Prostate gland (tissue), 2 donors: ENCODE measurements at regions not wholly inside any gene's neighbourhood (a gene's known extent, or its start where the extent isn't known, plus 50 kb on each side); places are given as distances from the start of the nearest gene placed in this dataset.

ENCODE experiments used
- DNase-seq: peaks from one replicate; pipeline ENCODE4 v3.0.0-alpha.2; 2019; ENCODE audit warnings: low spot score
- H3K27ac ChIP-seq, 2 donors: fragments of 200-600 bp; sonication (generic); 2 replicates each; pipeline ENCODE4 v1.5.1; 2017 to 2019
- H3K27me3 ChIP-seq: fragments of 200-600 bp; sonication (generic); replicated peaks from 2 replicates; pipeline ENCODE4 v1.5.1; 2019; ENCODE audit not compliant: insufficient read depth
- H3K36me3 ChIP-seq, 2 donors: fragments of 200-600 bp; sonication (generic); 1 replicate in 1 of 2; 2 replicates in 1 of 2; pipeline versions ENCODE4 v1.5.1 to v1.8.1; 2017 to 2019
- H3K4me1 ChIP-seq: fragments of 200-600 bp; sonication (generic); replicated peaks from 2 replicates; pipeline ENCODE4 v1.5.1; 2019
- H3K4me3 ChIP-seq, 2 donors: fragments of 200-600 bp; sonication (generic); 2 replicates each; pipeline ENCODE4 v1.5.1; 2017 to 2019
- H3K9me3 ChIP-seq: fragments of 200-600 bp; sonication (generic); 2 replicates; pipeline ENCODE4 v1.5.1; 2017
- POLR2A ChIP-seq: fragments of 450-650 bp; IDR thresholded peaks from one replicate; pipeline ENCODE4 v1.6.1; 2016; ENCODE audit warnings: antibody characterized with exemption, mild to moderate bottlenecking
- POLR2AphosphoS5 ChIP-seq: sonication (generic); formaldehyde crosslinking; IDR thresholded peaks from one replicate; pipeline ENCODE4 v1.6.1; 2017; ENCODE audit warnings: antibody characterized with exemption
- WGBS: methylation state at CpG from one replicate; pipeline ENCODE4 v1.1.5; 2018; 5-methylcytosine and 5-hydroxymethylcytosine counted together
- intact Hi-C: fragments of 100-400 bp; cut with DNase I; formaldehyde crosslinking; loops from one replicate; pipeline ENCODE4 v1.14.2; 2022
- TF ChIP-seq, protein P1 (sequence below), 4 experiments: fragments of 200-600 bp in 2 of 4; fragments of 450-650 bp in 2 of 4; sonication (generic) in 2 of 4; IDR thresholded peaks; 1 replicate in 3 of 4; 2 replicates in 1 of 4; pipeline ENCODE4 v1.5.1; 2016 to 2019; ENCODE audit warnings: antibody characterized with exemption in 4 of 4, mild to moderate bottlenecking in 2 of 4, moderate library complexity in 2 of 4

GRCh38 chr6:144390202-144390601 is 105.1 kb downstream of the UTRN start:
- no peaks in the 10 kb centered on the region for H3K4me1 ChIP-seq
- no peak for TF ChIP-seq POLR2A
- TF ChIP-seq, protein P1, sequence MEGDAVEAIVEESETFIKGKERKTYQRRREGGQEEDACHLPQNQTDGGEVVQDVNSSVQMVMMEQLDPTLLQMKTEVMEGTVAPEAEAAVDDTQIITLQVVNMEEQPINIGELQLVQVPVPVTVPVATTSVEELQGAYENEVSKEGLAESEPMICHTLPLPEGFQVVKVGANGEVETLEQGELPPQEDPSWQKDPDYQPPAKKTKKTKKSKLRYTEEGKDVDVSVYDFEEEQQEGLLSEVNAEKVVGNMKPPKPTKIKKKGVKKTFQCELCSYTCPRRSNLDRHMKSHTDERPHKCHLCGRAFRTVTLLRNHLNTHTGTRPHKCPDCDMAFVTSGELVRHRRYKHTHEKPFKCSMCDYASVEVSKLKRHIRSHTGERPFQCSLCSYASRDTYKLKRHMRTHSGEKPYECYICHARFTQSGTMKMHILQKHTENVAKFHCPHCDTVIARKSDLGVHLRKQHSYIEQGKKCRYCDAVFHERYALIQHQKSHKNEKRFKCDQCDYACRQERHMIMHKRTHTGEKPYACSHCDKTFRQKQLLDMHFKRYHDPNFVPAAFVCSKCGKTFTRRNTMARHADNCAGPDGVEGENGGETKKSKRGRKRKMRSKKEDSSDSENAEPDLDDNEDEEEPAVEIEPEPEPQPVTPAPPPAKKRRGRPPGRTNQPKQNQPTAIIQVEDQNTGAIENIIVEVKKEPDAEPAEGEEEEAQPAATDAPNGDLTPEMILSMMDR (IDR thresholded peaks at IDR 0.05), result no peak
- no peak for TF ChIP-seq POLR2AphosphoS5
- intact Hi-C loops, result no loop called here
- no peaks in the 10 kb centered on the region for H3K27me3 ChIP-seq
- no peaks in the 10 kb centered on the region for H3K9me3 ChIP-seq
- no peak overlapping the region for H3K4me3 ChIP-seq
- 96% methylated on average over 5 of the region's 5 CpGs for WGBS
- H3K27ac ChIP-seq, result no peak overlapping the region
- no peak for DNase-seq
- H3K36me3 ChIP-seq, result no peaks in the 10 kb centered on the region

- intact Hi-C loops, result no loop called here
- no peak overlapping the region for H3K4me3 ChIP-seq
- H3K27ac ChIP-seq, result no peak overlapping the region
Observed at GRCh38 chr6:144390886-144391285, 105.8 kb downstream of the UTRN start.

GRCh38 chr6:144392536-144392935 is 107.4 kb downstream of the UTRN start:
- Histone ChIP-seq H3K27me3 (no peaks in the 10 kb centered on the region), H3K27ac (no peak overlapping the region), H3K9me3 (no peaks in the 10 kb centered on the region), H3K36me3 (no peaks in the 10 kb centered on the region), H3K4me3 (no peak overlapping the region), H3K4me1 (no peaks in the 10 kb centered on the region)
- TF ChIP-seq POLR2A, result no peak
- TF ChIP-seq, protein P1 (IDR thresholded peaks at IDR 0.05), result no peak
- DNase-seq, result no peak
- 46% methylated on average over 1 of the region's 1 CpG for WGBS
- intact Hi-C loops, result no loop called here

More at GRCh38 chr6:144390886-144391285, 105.8 kb downstream of the UTRN start:
- TF ChIP-seq POLR2AphosphoS5 (no peak), POLR2A (no peak)
- TF ChIP-seq, protein P1 (IDR thresholded peaks at IDR 0.05), result no peak
- no peaks in the 10 kb centered on the region for H3K4me1 ChIP-seq
- no peaks in the 10 kb centered on the region for H3K27me3 ChIP-seq
- H3K36me3 ChIP-seq, result no peaks in the 10 kb centered on the region
- H3K9me3 ChIP-seq, result no peaks in the 10 kb centered on the region
- no peak for DNase-seq

DNA sequence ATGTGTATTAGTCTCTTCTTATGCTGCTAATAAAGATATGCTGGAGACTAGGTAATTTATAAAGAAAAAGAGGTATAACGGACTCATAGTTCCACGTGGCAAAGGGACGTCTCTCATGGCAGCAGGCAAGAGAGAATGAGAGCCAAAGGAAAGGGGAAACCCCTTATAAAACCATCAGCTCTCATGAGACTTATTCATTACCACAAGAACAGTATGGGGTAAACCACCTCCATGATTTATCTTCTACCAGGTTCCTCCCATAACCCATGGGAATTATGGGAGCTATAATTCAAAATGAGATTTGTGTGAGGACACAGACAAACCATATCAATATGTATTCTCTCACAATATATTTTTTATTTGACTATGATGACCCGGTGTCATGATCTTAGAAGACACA is 109.1 kb downstream of the UTRN start:
- no peaks in the 10 kb centered on the region for H3K27me3 ChIP-seq
- no peak overlapping the region for H3K27ac ChIP-seq
- H3K36me3 ChIP-seq, result no peaks in the 10 kb centered on the region
- no peak for DNase-seq
- intact Hi-C loops, result no loop called here
- TF ChIP-seq, protein P1 (IDR thresholded peaks at IDR 0.05), result no peak
- 94% methylated on average over 4 of the region's 4 CpGs for WGBS
- H3K4me3 ChIP-seq, result no peak overlapping the region
- H3K4me1 ChIP-seq, result no peaks in the 10 kb centered on the region
- H3K9me3 ChIP-seq, result no peaks in the 10 kb centered on the region

DNA sequence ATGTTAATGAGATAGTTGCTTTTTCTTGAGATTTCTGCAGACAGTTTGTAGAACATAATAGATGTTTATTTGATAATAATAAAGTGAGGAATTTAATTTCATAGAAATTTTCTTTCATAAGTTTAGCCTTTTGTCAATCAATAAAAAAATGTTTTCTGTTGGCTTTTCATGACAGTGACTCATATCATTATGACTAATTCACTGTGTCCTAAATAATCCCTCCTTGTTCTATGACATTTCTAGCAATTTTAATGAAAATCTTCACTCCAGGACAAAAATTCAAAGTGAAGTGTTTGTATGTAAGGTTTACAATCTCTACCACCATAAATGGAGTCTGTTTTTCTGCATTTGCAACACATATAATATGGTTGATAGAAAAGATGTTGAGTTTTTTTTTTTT is 109.9 kb downstream of the UTRN start:
- no peak overlapping the region for H3K4me3 ChIP-seq
- H3K27me3 ChIP-seq, result no peaks in the 10 kb centered on the region
- H3K4me1 ChIP-seq, result no peaks in the 10 kb centered on the region
- no peaks in the 10 kb centered on the region for H3K36me3 ChIP-seq
- no peaks in the 10 kb centered on the region for H3K9me3 ChIP-seq
- no peak overlapping the region for H3K27ac ChIP-seq
- DNase-seq, result no peak
- TF ChIP-seq POLR2A (no peak), POLR2AphosphoS5 (no peak)
- TF ChIP-seq, protein P1 (IDR thresholded peaks at IDR 0.05), result no peak
- intact Hi-C loops, result no loop called here
